Mucosa of descending colon (tissue), 3 donors: ENCODE measurements at regions not wholly inside any gene's neighbourhood (a gene's known extent, or its start where the extent isn't known, plus 50 kb on each side); places are given as distances from the start of the nearest gene placed in this dataset.

Experiments
- ATAC-seq: fragments of 200-7000 bp; cut with Tn5 transposase; one replicate; pipeline ENCODE4 v1.9.1; 2020; ENCODE audit warnings: mild to moderate bottlenecking, moderate library complexity
- DNase-seq, 3 donors: peaks; one replicate each; pipeline ENCODE4 v3.0.0-alpha.2; 2020
- H3K36me3 ChIP-seq: fragments of 200-600 bp; one replicate; pipeline ENCODE4 v1.8.0; 2021; ENCODE audit warnings: low read depth, mild to moderate bottlenecking
- H3K4me1 ChIP-seq: fragments of 200-600 bp; one replicate; pipeline ENCODE4 v1.8.0; 2021; ENCODE audit warnings: low read depth, mild to moderate bottlenecking
- H3K4me3 ChIP-seq: fragments of 200-600 bp; one replicate; pipeline ENCODE4 v1.8.0; 2021; ENCODE audit warnings: mild to moderate bottlenecking
- H3K9me3 ChIP-seq: fragments of 200-600 bp; one replicate; pipeline ENCODE4 v1.8.0; 2021; ENCODE audit warnings: mild to moderate bottlenecking
- CTCF ChIP-seq: fragments of 200-600 bp; IDR thresholded peaks from one replicate; pipeline ENCODE4 v1.8.0; 2022; ENCODE audit warnings: antibody characterized with exemption, mild to moderate bottlenecking
- intact Hi-C, 2 donors: fragments of 100-400 bp; cut with DNase I in 1 of 2; cut with micrococcal nuclease in 1 of 2; formaldehyde crosslinking; loops; one replicate each; pipeline versions ENCODE4 v1.11.0 to v1.11.1; 2022; cut with DNase I, micrococcal nuclease
- donor health status: DM: no; HTN: no; CAD: no; lungs with moderate emphysema.
- donor health status: DM: no; HTN: no; CAD: no.
- donor health status: DM: no; HTN: yes; CAD: no.

- no peak for ATAC-seq
- Histone ChIP-seq H3K36me3 (no peaks in the 10 kb centered on the region), H3K4me1 (no peaks in the 10 kb centered on the region), H3K4me3 (no peak overlapping the region), H3K9me3 (no peaks in the 10 kb centered on the region)
- no peak for TF ChIP-seq CTCF
- intact Hi-C loops: no loop called here
- DNase-seq: no peak
These were observed 262.8 kb downstream of the SNCA start for GRCh38 chr4:89574176-89574575.

DNA sequence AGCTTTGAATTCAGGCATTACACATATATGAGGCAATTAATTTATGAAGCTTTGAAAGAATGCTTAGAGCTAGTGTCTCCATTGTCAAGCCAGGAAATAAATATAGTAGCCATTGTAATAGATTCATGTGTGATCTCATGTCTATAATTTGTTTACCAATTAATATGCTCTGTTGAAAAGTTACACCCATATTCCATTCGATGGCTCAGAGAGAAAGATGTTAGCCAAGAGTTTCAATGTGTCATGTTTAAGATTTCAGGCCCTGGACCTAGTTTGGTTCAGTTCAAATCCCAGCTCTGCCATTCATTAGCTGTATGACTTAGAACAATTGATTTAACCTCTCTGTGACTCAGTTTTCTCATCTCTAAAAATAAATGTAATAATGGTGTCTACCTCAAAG, 263.3 kb downstream of the SNCA start:
- Histone ChIP-seq H3K36me3 (no peaks in the 10 kb centered on the region), H3K9me3 (no peaks in the 10 kb centered on the region), H3K4me1 (no peaks in the 10 kb centered on the region), H3K4me3 (no peak overlapping the region)
- intact Hi-C loops: no loop called here
- DNase-seq: no peak
- ATAC-seq: no peak
- TF ChIP-seq CTCF: no peak

- H3K4me1 ChIP-seq: no peaks in the 10 kb centered on the region
- intact Hi-C loops: no loop called here
- DNase-seq (peak in 1 of 3 donors; percentile 3), ATAC-seq (peak; percentile 70)
- H3K4me3 ChIP-seq: no peak overlapping the region
- no peaks in the 10 kb centered on the region for H3K36me3 ChIP-seq
- no peak for TF ChIP-seq CTCF
- H3K9me3 ChIP-seq: no peaks in the 10 kb centered on the region
These were observed 264.6 kb downstream of the SNCA start for GRCh38 chr4:89572224-89572858.

- Histone ChIP-seq H3K36me3 (no peaks in the 10 kb centered on the region), H3K4me1 (no peaks in the 10 kb centered on the region), H3K9me3 (no peaks in the 10 kb centered on the region), H3K4me3 (no peak overlapping the region)
- no peak for DNase-seq
- intact Hi-C loops: no loop called here
- no peak for TF ChIP-seq CTCF
- ATAC-seq: no peak
These were observed 263.3 kb upstream of the GPRIN3 start for GRCh38 chr4:89570931-89571330.

- ATAC-seq (no peak), DNase-seq (no peak)
- Histone ChIP-seq H3K4me1 (no peaks in the 10 kb centered on the region), H3K4me3 (no peak overlapping the region), H3K9me3 (no peaks in the 10 kb centered on the region), H3K36me3 (no peaks in the 10 kb centered on the region)
- intact Hi-C loops: no loop called here
- no peak for TF ChIP-seq CTCF
These were observed 260.3 kb upstream of the GPRIN3 start for GRCh38 chr4:89567936-89568335.

- ATAC-seq (no peak), DNase-seq (no peak)
- intact Hi-C loops: no loop called here
- TF ChIP-seq CTCF: no peak
- no peaks in the 10 kb centered on the region for H3K9me3 ChIP-seq
- H3K4me3 ChIP-seq: no peak overlapping the region
- no peaks in the 10 kb centered on the region for H3K36me3 ChIP-seq
- H3K4me1 ChIP-seq: no peaks in the 10 kb centered on the region
These were observed 255.8 kb upstream of the GPRIN3 start for GRCh38 chr4:89563431-89563830.
